Effector CD4-positive, alpha-beta T cell (primary cell): ENCODE measurements at regions not wholly inside any gene's neighbourhood (a gene's known extent, or its start where the extent isn't known, plus 50 kb on each side); places are given as distances from the start of the nearest gene placed in this dataset.

Experiments used
- DNase-seq: peaks from one replicate; pipeline ENCODE4 v3.0.0-alpha.2; 2020

- no peak for DNase-seq
Observed at GRCh38 chr6:163941624-163941976, 527.1 kb downstream of the QKI start.

GRCh38 chr6:163940705-163941623 lies 526.4 kb downstream of the QKI start:
- no peak for DNase-seq

DNA sequence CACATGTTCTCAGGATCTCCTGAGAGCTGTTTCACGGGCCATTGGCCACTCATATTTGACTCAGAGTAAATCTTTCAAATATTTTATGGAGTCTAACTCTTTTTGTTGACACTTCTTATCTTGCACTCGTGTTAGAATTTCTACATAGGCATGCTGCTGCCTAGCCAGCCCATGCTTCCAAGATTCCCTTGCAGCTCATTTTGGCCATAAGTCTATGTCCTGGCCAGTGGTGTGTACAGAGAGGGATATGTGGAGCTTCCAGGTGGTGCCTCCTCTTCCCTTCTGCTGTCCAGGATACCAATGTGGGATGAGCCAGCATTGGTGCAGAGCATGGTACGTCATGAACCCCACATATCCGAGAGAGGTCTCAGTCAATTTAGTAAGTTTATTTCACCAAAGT lies 522.6 kb downstream of the QKI start:
- no peak for DNase-seq

GRCh38 chr6:163935158-163935762 lies 520.7 kb downstream of the QKI start:
- DNase-seq = no peak

DNA sequence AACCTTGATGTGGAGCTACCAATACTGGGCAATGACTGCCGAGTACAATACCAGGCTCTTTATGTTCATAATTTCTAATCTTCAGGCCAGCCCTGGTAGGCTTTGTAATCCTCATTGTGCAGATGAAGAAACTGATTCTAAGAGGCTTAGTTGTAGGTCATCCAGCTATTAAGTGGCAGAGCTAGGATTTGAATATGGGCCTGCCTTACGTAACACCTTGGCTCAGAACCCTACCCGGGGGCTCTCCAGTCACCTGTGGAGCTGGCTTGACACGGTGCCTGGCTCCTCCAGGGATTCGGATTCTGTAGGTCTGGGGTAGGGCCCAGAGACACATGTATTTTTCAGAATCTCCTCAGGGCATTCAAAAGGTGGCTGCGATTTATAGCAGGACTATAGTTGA lies 515.5 kb downstream of the QKI start:
- no peak for DNase-seq

GRCh38 chr6:163929538-163929937 lies 515.0 kb downstream of the QKI start:
- no peak for DNase-seq

GRCh38 chr6:163926642-163927041 lies 512.1 kb downstream of the QKI start:
- no peak for DNase-seq

- DNase-seq = no peak
Observed at GRCh38 chr6:163925839-163926238, 511.3 kb downstream of the QKI start.

DNA sequence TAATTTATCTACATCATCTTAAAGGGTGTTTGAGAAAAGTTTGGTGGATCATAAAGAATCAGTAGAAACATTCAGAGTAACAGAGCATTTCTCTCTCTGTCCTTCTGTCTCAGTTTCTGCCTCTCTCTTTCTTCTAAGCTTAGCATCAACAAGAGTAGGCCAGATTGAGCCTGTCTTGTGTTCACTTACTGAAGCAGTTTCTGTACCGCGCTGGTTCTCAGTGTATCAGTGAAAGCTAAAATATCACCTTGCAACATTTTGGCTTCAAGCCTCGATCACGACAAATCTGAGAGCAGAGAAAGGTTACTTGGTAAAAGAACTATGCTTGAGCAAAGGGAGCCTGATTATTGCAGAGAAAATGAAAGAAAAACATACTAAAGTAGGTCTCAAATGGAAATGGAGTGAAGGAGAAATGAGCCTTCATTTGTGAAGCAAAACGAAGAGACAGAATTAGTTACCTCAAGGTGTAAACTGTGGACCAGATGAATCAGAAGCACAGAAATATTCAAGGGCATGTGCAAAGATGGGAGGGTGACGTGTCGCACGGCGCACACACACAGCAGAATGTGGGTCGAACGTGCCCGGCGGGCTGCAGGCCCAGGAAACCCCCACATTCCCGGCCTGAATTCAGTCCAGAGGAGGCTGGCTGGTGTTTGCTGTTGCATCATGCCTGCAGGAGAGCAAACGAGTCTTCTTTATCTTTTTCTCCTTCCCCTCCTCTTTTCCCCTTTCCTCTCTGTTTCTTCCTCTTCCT lies 509.3 kb downstream of the QKI start:
- DNase-seq = no peak

DNA sequence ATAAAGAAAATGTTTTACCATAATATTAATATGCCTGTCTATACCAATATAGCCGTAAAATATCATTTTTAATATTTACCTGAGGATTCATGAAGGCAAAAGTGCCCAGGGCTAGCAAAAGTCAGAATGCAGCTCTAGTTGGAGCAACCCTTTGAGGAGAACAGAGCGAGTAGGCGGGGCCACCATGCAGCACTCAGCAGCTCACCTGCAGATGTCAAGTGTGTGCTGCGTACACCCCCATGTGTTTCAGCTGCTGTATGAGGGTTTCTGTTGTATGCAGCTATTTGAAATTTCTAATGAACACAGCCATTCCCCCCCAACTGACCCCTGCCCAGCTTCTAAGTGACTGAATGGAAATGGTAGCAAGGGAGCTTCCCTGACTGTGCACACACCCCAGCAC lies 508.0 kb downstream of the QKI start:
- DNase-seq = no peak

GRCh38 chr6:163919652-163920051 lies 505.1 kb downstream of the QKI start:
- DNase-seq = no peak

GRCh38 chr6:163916315-163917081 lies 502.0 kb downstream of the QKI start:
- DNase-seq = no peak

GRCh38 chr6:163915131-163915530 lies 500.6 kb downstream of the QKI start:
- DNase-seq = no peak

DNA sequence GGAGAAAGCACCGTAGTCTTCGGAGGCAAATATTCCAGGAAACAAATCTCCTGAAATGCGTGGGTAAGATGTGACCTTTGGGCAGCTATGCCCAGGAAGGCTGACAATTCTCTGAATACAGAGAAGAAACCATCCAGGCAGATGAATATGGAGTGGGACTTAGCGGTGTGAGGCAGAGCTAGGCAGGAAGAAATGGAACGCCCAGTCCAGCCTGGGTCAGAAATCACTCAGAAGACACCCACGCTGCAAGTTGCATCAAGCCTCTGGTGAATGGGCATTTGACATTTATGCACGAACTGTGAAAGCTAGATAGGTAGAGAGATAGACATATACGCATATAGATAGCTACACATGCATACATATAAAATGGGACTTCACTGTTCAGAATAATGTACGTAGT lies 498.5 kb downstream of the QKI start:
- no peak for DNase-seq

GRCh38 chr6:163906006-163906710 lies 491.6 kb downstream of the QKI start:
- no peak for DNase-seq

- no peak for DNase-seq
Observed at GRCh38 chr6:163904186-163904585, 489.7 kb downstream of the QKI start.

- DNase-seq = no peak
Observed at GRCh38 chr6:163903541-163903940, 489.0 kb downstream of the QKI start.

DNA sequence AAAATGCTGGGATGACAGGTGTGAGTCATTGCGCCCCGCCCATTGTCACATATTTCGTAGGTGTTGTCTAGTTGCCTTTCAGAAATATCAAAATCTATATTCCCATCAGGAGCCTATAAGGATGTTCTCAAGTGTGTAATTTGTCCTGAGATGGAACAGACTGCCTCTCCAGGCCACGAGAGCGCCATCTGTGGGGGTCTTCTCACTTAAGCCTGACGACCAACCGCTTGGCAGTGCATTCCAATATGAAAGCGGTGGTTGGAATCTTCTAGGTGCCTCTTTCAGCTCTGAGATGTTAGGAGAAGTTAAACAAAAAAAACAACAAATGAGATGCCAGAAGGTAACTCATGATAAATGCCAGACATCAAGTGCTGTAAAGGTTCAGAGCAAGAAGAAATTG lies 488.5 kb downstream of the QKI start:
- no peak for DNase-seq

- DNase-seq = no peak
Observed at GRCh38 chr6:163901681-163902080, 487.2 kb downstream of the QKI start.

DNA sequence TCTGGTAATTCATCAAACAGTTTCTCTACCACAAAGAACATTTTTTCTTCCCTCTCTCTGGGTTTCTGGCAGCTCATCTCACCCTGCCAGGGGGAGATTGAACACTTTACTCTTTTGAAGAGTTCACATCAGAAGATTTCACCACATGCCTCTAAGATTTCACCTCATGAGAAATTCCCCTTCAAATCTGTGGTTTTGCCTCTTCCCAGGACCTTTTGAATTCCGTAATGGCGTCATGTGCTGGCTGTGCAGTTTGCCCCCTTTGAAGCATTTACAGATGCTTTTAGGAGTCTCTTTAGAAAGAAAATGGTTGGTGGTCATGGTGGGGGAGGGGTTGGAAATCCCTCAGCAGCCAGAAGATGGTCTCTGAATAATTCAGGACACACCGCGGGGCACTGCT lies 486.1 kb downstream of the QKI start:
- DNase-seq = no peak

- DNase-seq = no peak
Observed at GRCh38 chr6:163897669-163898068, 483.2 kb downstream of the QKI start.

DNA sequence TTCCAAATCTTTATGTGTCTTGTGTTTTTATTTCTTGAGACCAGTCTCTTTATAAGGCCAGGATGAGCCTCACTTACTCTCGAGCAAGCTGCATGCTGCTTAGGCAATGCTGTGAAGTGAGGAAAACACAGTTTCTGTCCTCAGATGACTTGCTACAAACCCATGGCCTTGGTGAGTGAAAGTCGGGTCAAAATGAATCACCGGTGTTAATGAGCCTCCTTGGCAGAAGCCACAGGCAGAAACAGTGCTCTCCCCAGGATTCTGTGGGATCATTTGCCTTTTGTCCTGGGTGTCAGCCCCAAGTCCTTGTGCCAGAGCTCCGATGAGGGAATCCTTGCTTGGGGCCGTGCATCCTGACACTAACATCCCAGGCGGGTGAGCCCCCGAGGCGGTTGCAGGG lies 482.5 kb downstream of the QKI start:
- no peak for DNase-seq
